OCI-LY1 (cell line): ENCODE measurements at regions not wholly inside any gene's neighbourhood (a gene's known extent, or its start where the extent isn't known, plus 50 kb on each side); places are given as distances from the start of the nearest gene placed in this dataset.

Experiments
- CTCF ChIP-seq: fragments of 200-600 bp; sonication (generic), shearing (Covaris generic); IDR thresholded peaks from 2 replicates; pipeline ENCODE4 v1.5.1; 2017; ENCODE audit warnings: mild to moderate bottlenecking, antibody characterized with exemption, low read length, moderate library complexity, mixed read lengths
- EZH2 ChIP-seq: fragments of 200-600 bp; sonication (generic), shearing (Covaris generic); IDR thresholded peaks from 2 replicates; pipeline ENCODE4 v1.8.0; 2017; ENCODE audit warnings: borderline replicate concordance, mixed run types, mild to moderate bottlenecking, antibody characterized with exemption, low read length, moderate library complexity, mixed read lengths

- TF ChIP-seq CTCF (peak; percentile 39; the same call in 1 of the 2 replicates), EZH2 (no peak)
These were observed 157.4 kb upstream of the RGPD4 start for GRCh38 chr2:107669335-107669734.
